ENCODE measurements at regions not wholly inside any gene's neighbourhood (a gene's known extent, or its start where the extent isn't known, plus 50 kb on each side); places are given as distances from the start of the nearest gene placed in this dataset.

DNA sequence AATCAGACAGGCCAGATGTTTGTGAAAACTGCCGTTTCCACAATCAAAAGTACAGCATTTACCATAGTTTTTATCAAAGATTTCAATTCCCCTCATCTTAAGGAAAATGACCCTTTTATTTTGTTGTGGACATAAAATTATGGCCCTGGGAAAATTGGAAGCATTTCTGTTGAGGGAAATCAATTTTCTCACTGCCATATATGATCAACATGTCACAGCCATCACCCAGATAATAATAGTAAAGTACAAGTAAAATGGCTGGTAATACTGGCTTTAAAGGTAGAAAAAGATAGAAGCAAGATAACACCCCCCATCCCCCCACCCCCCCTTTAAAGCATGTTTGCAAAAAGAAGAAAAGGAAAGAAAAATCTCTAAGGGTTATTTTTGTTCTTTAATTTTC is 311.7 kb downstream of the WDR72 start:
- no peaks in the 10 kb centered on the region for H3K9me1 ChIP-seq (ENCODE audit: control insufficient read depth, insufficient read depth, low read length)
- ChIA-PET CTCF (ENCODE audit: low intra/inter-chr PET ratio) (no interaction called here), POLR2A (no interaction called here)
- H3K9me3 ChIP-seq (replicated peaks; ENCODE audit: control insufficient read depth, insufficient read depth, low read depth, low read length), result no peaks in the 10 kb centered on the region
- intact Hi-C loops (cut with micrococcal nuclease), result no loop called here
- H3K9ac ChIP-seq (ENCODE audit: insufficient read depth in 1 of 2, low read depth in 2 of 2, low read length in 2 of 2), result no peak overlapping the region
- no peak for ATAC-seq
- DNase-seq (ENCODE audit: extremely low read depth in 1 of 4, low spot score in 3 of 4), result no peak
- in situ Hi-C loops (cut with MboI), result no loop called here
- no peaks in the 10 kb centered on the region for H3K27me3 ChIP-seq (ENCODE audit: control insufficient read depth in 2 of 2, insufficient read depth in 2 of 2, low read length in 2 of 2)
- H3K79me2 ChIP-seq (ENCODE audit: control insufficient read depth, insufficient read depth, low read length), result no peaks in the 10 kb centered on the region
- H2AFZ ChIP-seq (ENCODE audit: low read depth, low read length), result no peak overlapping the region
- H3K4me3 ChIP-seq, result no peak overlapping the region
- 0% methylated on average over 1 of the region's 1 CpG for WGBS (ENCODE audit: insufficient coverage, low coverage, missing lambda C conversion rate)
- H3K36me3 ChIP-seq (ENCODE audit: control insufficient read depth, insufficient read depth, low read length), result no peaks in the 10 kb centered on the region
- TF ChIP-seq COPS2 (conservative IDR thresholded peaks at IDR 0.05) (no peak), ZC3H11A (IDR thresholded peaks at IDR 0.05; ENCODE audit: low read depth, low read length) (no peak), CTCFL (IDR thresholded peaks at IDR 0.05; ENCODE audit: borderline replicate concordance, insufficient read depth, low read depth, low read length, poor library complexity, severe bottlenecking) (no peak), MYBL2 (IDR thresholded peaks at IDR 0.05; ENCODE audit: low read depth) (no peak), MYBL2 (CRISPR knock-in tag; IDR thresholded peaks at IDR 0.05; ENCODE audit: borderline replicate concordance) (no peak), ZNF395 (CRISPR knock-in tag; IDR thresholded peaks at IDR 0.05) (no peak), ZNF134 (CRISPR knock-in tag; conservative IDR thresholded peaks at IDR 0.05) (no peak), HOXB6 (CRISPR knock-in tag; IDR thresholded peaks at IDR 0.05; ENCODE audit: borderline replicate concordance) (no peak), SRSF3 (IDR thresholded peaks at IDR 0.05; ENCODE audit: insufficient read depth, low read length) (no peak), SUPT5H (IDR thresholded peaks at IDR 0.05) (no peak), ZFP1 (CRISPR knock-in tag; IDR thresholded peaks at IDR 0.05) (no peak), HINFP (tag; conservative IDR thresholded peaks at IDR 0.05; ENCODE audit: low read depth) (no peak), GATAD2A (IDR thresholded peaks at IDR 0.05) (no peak), MECOM (CRISPR knock-in tag; IDR thresholded peaks at IDR 0.05) (no peak), GATA2 (CRISPR knock-in tag; IDR thresholded peaks at IDR 0.05) (no peak)
- H3K4me2 ChIP-seq (ENCODE audit: insufficient read depth, low read length), result no peak overlapping the region
- no peaks in the 10 kb centered on the region for H4K20me1 ChIP-seq (replicated peaks; ENCODE audit: control insufficient read depth, insufficient read depth, low read length)
- no peaks in the 10 kb centered on the region for H3K4me1 ChIP-seq (replicated peaks in 1 of 2; ENCODE audit: control insufficient read depth in 2 of 2, insufficient read depth in 2 of 2, low read length in 2 of 2)
- FAIRE-seq, result no peak
- no TSS peak for BruUV-seq (replicated peaks)
- H3K27ac ChIP-seq (ENCODE audit: extremely low read depth, low read depth, low read length), result no peak overlapping the region
